HG02943 (cell line): ENCODE measurements at regions not wholly inside any gene's neighbourhood (a gene's known extent, or its start where the extent isn't known, plus 50 kb on each side); places are given as distances from the start of the nearest gene placed in this dataset.

Source experiments
- ATAC-seq: cut with Tn5 transposase; IDR thresholded peaks from one replicate; pipeline ENCODE4 v1.9.1; 2021; ENCODE audit warnings: mild to moderate bottlenecking, low read depth, moderate library complexity; ENCODE audit not compliant: unreplicated experiment

DNA sequence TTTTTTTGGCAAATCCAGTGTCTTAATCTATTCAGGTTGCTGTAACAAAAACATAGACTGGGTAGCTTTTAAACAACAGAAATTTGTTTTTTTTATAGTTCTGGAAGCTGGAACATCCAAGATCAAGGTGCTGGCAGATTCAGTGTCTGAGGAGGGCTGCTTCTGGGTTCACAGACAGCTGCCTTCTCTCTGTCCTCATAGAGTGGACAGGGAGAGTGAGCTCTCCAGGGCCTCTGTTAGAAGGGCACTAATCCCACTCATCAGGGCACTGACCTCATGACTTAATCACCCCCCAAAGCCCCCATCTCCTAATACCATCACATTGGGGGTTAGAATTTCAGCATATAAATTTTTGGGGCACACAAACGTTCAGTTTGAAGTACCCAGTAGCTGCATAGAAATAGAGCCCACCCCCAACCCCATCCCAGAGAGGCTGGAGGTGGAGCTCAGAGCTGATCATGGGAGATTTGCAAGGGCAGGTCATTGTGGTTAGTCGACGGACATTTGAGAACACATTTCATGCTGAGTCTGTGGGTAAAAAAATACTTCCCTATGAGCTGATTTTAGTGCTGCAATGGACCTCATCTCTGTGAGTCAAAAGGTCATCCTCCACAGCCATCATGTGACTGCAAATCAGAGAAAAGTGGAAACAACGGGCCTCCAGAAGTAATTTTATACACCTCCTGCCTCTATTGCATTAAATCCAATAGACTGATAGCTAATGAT lies 203.1 kb upstream of the CADM1 start:
- no peak for ATAC-seq

DNA sequence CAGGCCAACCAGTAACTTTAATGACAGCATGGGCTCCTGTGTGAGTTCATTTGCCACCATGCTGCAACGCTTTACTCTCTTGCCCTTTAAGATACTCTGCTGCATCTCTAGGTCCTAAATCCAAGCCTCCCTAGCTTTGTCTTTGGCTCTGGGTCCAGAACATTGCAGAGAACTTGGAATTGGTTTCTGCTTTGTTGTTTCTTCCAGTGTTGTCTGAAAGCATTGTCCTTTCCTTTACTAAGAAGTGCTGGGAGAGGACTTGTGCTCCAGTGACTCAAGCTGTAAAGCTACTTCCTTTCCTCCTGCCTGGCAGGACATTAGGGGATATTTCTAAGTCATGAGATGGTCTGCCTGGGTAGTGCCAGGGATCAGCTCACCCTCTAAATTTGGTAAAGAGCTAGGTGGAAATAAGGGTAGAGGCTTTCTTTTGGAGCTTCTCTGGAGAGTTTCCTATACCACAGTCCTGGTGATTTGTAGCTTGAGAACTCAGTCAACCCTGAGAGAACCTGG lies 202.5 kb upstream of the CADM1 start:
- ATAC-seq = no peak

DNA sequence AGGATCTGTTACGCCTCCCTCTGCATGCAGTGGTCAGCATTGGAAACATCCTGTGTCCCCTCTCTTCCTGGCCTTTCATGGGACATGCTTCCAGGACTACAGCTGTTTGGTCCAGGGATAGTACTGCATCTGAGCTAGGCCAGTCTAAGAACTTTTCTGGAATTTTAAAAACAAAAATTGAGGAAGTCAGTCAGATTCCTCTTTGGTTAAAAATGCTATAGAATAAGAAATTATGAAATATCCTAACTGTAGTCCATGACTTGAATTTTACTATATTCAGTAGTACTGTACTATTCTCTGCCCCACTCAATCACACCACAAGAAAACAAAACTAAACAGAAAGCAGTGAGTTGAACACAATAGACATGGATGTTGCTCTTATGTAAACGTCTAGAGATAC lies 201.0 kb upstream of the CADM1 start:
- no peak for ATAC-seq

DNA sequence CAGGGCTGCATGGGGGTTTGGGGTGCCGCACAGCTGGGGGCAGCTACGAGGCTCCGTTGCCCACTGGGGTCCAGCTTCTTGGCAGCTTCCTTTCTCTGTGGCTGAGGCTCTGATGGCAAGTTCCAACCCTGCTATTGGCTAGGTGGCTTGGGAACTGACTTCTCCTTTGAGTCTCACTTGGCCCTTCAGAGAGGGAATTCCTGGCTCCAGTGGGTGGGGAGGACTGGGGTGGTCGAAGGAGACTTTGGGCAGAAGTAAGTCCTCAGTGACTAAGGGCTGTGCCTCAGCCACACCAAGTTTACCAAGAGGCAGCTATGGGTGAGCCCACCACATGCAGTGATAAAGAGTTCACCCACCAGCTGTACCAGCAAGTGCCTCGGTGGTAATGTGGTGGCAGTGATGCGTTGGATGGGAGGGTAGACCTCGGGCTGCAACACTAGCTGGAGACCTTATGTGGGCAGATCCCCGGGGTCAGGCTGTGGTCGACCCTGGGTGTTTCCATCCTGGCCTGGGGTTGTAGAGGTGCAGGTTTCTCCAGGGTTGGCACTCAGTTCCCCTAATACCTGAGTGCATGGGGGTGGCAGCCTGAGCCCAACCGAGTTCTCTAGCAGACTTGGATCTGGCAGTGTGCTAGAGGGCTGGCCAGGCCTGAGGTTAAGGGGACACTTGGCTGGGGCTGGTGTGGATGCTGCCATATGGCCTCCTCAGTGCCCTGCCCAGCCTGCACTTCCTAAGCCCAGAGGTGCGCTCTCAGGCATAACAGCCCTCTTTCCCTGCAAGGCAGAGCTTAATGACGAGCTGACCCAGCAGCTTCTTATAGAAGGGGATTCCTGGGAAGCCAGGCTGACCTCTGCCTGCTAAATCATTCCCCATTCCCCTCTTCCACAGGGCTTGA lies 197.0 kb upstream of the CADM1 start:
- no peak for ATAC-seq

- no peak for ATAC-seq
Observed at GRCh38 chr11:115700496-115700895, 196.3 kb upstream of the CADM1 start.

- no peak for ATAC-seq
Observed at GRCh38 chr11:115699733-115700132, 195.5 kb upstream of the CADM1 start.

DNA sequence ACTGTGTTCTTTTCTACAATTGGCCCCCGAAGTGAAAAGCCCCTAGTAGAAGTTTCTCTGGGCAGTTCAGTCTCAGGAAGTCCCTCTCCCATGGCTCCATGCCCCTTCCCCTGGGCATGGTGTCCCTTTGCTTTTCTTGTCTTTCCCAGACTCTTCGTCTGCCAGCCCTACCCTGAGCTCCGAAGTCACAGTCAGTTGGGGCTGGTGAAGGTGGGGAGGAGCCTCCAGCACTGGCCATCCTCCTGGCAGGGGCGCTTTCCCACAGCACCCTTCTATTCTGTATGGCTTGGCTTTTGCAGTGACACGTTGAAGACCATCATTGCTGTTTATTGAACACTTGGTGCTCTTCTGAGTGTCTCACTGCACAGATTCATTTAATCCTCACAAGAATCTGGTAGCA lies 195.1 kb upstream of the CADM1 start:
- ATAC-seq = no peak

- no peak for ATAC-seq
Observed at GRCh38 chr11:115698243-115698642, 194.0 kb upstream of the CADM1 start.

- no peak for ATAC-seq
Observed at GRCh38 chr11:115696563-115696962, 192.3 kb upstream of the CADM1 start.

DNA sequence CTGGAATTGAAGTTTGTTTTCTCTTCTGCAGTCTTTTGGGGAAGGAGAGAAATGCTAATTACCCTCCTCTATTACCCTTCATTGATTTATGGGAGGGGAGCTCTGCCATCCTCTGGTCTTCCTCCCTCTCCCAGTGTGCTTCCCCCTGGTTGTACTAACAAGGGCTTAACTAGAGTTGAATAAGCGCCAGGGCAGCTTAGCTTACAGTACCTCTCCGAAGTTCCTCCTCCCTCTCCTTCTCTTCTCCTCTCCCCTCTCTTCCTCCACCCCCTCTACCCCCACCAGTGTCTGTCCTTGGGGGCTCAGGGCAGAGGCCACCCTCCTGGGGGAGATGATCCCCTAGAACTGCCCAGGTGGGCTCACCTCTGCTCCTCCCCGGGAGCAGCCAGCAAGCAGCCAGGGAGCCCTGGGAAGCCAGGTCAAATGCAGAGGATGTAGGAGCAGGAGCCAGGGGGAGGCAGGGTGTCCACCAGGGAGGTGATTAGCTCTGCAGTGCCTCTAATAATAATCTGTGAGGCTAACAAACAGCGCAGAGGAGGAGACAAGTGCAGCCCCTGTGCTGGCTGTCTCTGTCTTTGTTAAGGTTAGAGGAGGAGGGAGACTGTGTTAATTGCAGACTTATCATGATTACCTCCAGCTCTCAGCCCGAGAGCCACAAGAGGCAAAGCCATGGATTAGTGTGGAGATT lies 191.6 kb upstream of the CADM1 start:
- ATAC-seq = no peak

DNA sequence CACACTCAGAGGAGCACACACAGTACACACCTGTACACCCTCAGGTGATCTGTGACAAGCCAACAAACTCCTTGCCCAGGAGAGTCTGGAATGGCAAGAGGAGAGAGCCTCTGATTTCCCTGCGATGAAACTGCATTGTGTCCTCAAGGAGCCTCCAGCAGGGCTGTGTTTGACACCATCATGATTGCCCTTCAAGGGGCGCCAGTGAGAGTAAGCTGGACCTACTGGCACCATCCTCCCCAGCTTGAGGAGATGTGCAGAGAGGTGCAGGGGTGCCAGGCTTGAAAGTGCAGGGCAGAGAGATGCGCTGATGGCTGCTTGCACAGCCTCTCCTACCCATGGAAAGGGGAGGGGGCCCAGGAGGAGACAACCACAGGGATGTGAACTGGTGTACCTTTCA lies 188.8 kb upstream of the CADM1 start:
- ATAC-seq = no peak

DNA sequence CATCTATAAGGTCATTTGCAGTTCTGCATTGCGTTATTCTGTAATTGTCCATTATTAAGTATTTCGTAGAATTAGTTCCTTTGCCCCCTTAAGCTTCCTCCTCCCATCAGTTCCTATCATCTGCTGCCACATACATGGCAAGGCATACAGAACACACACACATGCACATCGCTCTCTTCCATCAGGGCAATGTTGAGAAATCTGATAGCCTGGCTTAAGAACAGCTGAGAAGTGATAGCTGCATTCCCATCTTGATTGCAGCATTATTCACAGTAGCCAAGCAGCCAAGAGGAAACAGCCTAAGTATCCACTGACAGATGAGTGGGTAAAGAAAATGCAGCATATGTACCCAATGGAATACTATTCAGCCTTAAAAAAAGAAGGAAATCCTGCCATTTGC lies 186.8 kb upstream of the CADM1 start:
- ATAC-seq = no peak

DNA sequence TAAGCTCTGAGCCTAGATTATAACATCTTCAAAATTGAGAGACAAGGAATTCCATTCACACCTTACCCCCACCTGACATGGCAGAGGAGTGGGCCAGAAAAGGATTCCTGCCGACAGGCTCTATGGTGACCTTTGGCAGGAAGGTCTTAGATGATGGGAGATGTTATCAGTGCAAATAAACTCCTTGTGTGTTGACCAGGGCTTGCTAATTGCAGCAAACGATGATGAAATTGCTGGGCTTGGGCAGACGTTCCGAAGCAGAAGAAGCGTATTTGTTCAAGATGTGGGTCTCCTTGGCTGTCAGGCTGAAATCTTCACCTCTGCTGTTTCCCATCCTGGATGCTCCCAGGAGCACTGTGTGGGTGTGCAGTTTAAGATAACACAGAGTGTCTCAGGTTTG lies 183.7 kb upstream of the CADM1 start:
- ATAC-seq = no peak

DNA sequence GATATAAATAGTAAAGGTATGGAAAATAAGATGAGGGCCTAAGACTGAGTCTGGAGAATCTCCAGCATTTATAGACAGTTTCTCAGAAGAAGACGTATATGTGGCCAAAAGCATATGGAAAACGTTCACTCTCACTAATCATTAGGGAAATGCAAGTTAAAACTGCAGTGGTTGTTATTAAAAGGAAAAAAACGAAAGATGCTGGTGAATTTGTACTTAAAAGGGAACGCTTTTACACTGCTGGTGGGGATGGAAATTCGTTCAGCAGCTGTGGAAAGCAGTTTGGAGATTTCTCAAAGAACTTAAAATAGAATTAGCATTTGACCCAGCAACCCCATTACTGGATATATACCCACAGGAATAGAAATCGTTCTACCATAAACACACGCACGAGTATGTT lies 180.5 kb upstream of the CADM1 start:
- no peak for ATAC-seq

- no peak for ATAC-seq
Observed at GRCh38 chr11:115684135-115684534, 179.9 kb upstream of the CADM1 start.

- no peak for ATAC-seq
Observed at GRCh38 chr11:115682888-115683287, 178.7 kb upstream of the CADM1 start.

- ATAC-seq = no peak
Observed at GRCh38 chr11:115682101-115682500, 177.9 kb upstream of the CADM1 start.

DNA sequence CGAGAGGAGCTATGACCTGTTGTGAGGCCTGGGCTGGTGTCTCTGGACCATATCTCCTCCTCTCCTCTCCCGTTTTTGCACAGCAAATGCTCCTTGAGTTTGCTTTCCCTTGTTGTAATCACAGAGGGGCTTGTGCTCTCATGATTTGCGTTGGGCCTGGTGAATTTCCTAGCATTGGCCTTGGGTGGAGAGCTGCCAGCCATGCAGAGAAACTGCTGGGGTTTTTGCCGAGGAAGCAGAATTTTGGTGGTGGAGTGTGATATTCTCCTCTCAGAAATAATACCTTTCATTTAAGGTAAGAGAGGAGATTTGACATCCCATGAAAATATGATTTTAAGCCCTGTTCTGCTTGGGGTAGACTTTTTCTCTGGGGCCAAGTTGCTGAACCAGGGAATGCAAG lies 175.7 kb upstream of the CADM1 start:
- no peak for ATAC-seq

GRCh38 chr11:115678942-115679341 lies 174.7 kb upstream of the CADM1 start:
- ATAC-seq = no peak

GRCh38 chr11:115677190-115677589 lies 173.0 kb upstream of the CADM1 start:
- no peak for ATAC-seq

DNA sequence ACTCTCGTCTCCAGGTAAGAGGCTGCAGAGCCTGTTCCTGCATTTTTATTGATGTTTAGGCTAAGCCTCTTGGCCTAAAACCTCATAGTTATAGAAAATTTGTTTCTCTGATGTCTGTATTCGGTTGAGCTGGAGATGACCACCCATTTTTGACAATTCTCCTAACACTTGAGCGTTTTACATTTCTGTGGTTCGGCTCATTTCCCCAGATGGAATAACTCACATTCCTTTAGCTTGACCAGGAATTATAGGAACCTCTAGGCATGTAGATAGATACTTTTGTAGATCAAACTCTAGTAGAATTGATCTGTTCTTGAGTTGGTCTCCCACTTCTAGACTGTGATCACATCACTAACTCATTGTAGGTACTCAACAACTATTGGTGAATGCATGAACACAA lies 172.6 kb upstream of the CADM1 start:
- no peak for ATAC-seq
